ENCODE measurements at regions not wholly inside any gene's neighbourhood (a gene's known extent, or its start where the extent isn't known, plus 50 kb on each side); places are given as distances from the start of the nearest gene placed in this dataset.

GRCh38 chr18:72342933-72343332 lies 201.2 kb downstream of the CBLN2 start:
- DNase-seq = no peak

- DNase-seq = no peak
These were observed 204.2 kb downstream of the CBLN2 start for GRCh38 chr18:72339976-72340375.

- no peak for DNase-seq
These were observed 207.4 kb downstream of the CBLN2 start for GRCh38 chr18:72336786-72337185.

- no peak for DNase-seq
These were observed 214.6 kb downstream of the CBLN2 start for GRCh38 chr18:72329533-72329932.

GRCh38 chr18:72325307-72325706 lies 218.8 kb downstream of the CBLN2 start:
- DNase-seq = no peak

- no peak for DNase-seq
These were observed 219.5 kb downstream of the CBLN2 start for GRCh38 chr18:72324677-72325076.

- DNase-seq = no peak
These were observed 227.6 kb downstream of the CBLN2 start for GRCh38 chr18:72316497-72316896.

- DNase-seq = no peak
These were observed 260.8 kb downstream of the CBLN2 start for GRCh38 chr18:72283148-72283925.

- DNase-seq = no peak
These were observed 271.1 kb downstream of the CBLN2 start for GRCh38 chr18:72273025-72273424.

- DNase-seq = no peak
These were observed 282.6 kb downstream of the CBLN2 start for GRCh38 chr18:72261590-72261989.

GRCh38 chr18:72246076-72246475 lies 298.1 kb downstream of the CBLN2 start:
- DNase-seq = no peak

- DNase-seq = no peak
These were observed 308.7 kb downstream of the CBLN2 start for GRCh38 chr18:72235422-72235821.

GRCh38 chr18:72233106-72233505 lies 311.0 kb downstream of the CBLN2 start:
- no peak for DNase-seq

- no peak for DNase-seq
These were observed 311.5 kb downstream of the CBLN2 start for GRCh38 chr18:72232644-72233043.

- no peak for DNase-seq
These were observed 318.2 kb downstream of the CBLN2 start for GRCh38 chr18:72225958-72226357.

- DNase-seq = no peak
These were observed 320.4 kb downstream of the CBLN2 start for GRCh38 chr18:72223733-72224132.

- no peak for DNase-seq
These were observed 335.0 kb downstream of the CBLN2 start for GRCh38 chr18:72208920-72209676.

- DNase-seq = no peak
These were observed 336.9 kb downstream of the CBLN2 start for GRCh38 chr18:72207280-72207679.

GRCh38 chr18:72206814-72207213 lies 337.3 kb downstream of the CBLN2 start:
- no peak for DNase-seq

GRCh38 chr18:72201032-72201431 lies 343.1 kb downstream of the CBLN2 start:
- no peak for DNase-seq

GRCh38 chr18:72197591-72197990 lies 346.6 kb downstream of the CBLN2 start:
- DNase-seq = no peak

GRCh38 chr18:72194072-72194471 lies 350.1 kb downstream of the CBLN2 start:
- no peak for DNase-seq

- no peak for DNase-seq
These were observed 356.2 kb downstream of the CBLN2 start for GRCh38 chr18:72187956-72188355.

- DNase-seq = no peak
These were observed 362.8 kb downstream of the CBLN2 start for GRCh38 chr18:72181241-72181764.

Data from CD4-positive, alpha-beta T cell treated with Interleukin-17A for 1 hour (primary cell).